GM12872 (cell line): ENCODE measurements at regions not wholly inside any gene's neighbourhood (a gene's known extent, or its start where the extent isn't known, plus 50 kb on each side); places are given as distances from the start of the nearest gene placed in this dataset.

ENCODE experiments used
- CTCF ChIP-seq: IDR thresholded peaks from 3 replicates; pipeline ENCODE4 v1.5.1; 2011; ENCODE audit warnings: low read depth, mild to moderate bottlenecking, low read length, moderate library complexity; ENCODE audit not compliant: insufficient read depth

- no peak for TF ChIP-seq CTCF
Observed at GRCh38 chr4:42824278-42824977, 68.1 kb upstream of the GRXCR1 start.

GRCh38 chr4:42821230-42821629 lies 71.3 kb upstream of the GRXCR1 start:
- TF ChIP-seq CTCF, result no peak

- no peak for TF ChIP-seq CTCF
Observed at GRCh38 chr4:42819863-42820514, 72.5 kb upstream of the GRXCR1 start.

- no peak for TF ChIP-seq CTCF
Observed at GRCh38 chr4:42817913-42818312, 74.6 kb upstream of the GRXCR1 start.

GRCh38 chr4:42816880-42817400 lies 75.6 kb upstream of the GRXCR1 start:
- TF ChIP-seq CTCF, result no peak

GRCh38 chr4:42816189-42816879 lies 76.2 kb upstream of the GRXCR1 start:
- no peak for TF ChIP-seq CTCF

GRCh38 chr4:42809419-42810084 lies 83.0 kb upstream of the GRXCR1 start:
- no peak for TF ChIP-seq CTCF
